KBM-7 (cell line): ENCODE measurements at regions not wholly inside any gene's neighbourhood (a gene's known extent, or its start where the extent isn't known, plus 50 kb on each side); places are given as distances from the start of the nearest gene placed in this dataset.

ENCODE experiments used
- DNase-seq: peaks from one replicate; pipeline ENCODE4 v3.0.0-alpha.2; 2015
- in situ Hi-C: fragments of 300-500 bp; cut with MboI; formaldehyde crosslinking; loops from 2 replicates; pipeline ENCODE4 v1.14.3; 2020; ENCODE audit warnings: low sequenced_read_pairs, low pct_unique_long_range_greater_than_20kb, mixed read lengths

GRCh38 chr4:67082746-67083145, 462.6 kb downstream of the CENPC start:
- in situ Hi-C loops, result no loop called here
- DNase-seq, result no peak

GRCh38 chr4:67080046-67080557, 465.2 kb downstream of the CENPC start:
- in situ Hi-C loops, result no loop called here
- DNase-seq, result no peak

- no peak for DNase-seq
- in situ Hi-C loops, result no loop called here
Measured at GRCh38 chr4:67071641-67072040, 473.7 kb downstream of the CENPC start.

GRCh38 chr4:67055319-67055718, 490.0 kb downstream of the CENPC start:
- DNase-seq, result no peak
- in situ Hi-C loops, result no loop called here

- in situ Hi-C loops, result no loop called here
Measured at GRCh38 chr4:67054896-67055295, 490.4 kb downstream of the CENPC start.

GRCh38 chr4:67052814-67053675, 492.3 kb downstream of the CENPC start:
- in situ Hi-C loops, result no loop called here
- DNase-seq, result peak; percentile 51

More at GRCh38 chr4:67054896-67055295, 490.4 kb downstream of the CENPC start:
- DNase-seq, result no peak

GRCh38 chr4:67051000-67051789, 494.1 kb downstream of the CENPC start:
- no peak for DNase-seq
- in situ Hi-C loops, result no loop called here

- in situ Hi-C loops, result no loop called here
- no peak for DNase-seq
Measured at GRCh38 chr4:67049446-67049845, 495.9 kb downstream of the CENPC start.

GRCh38 chr4:67048530-67048929, 496.8 kb downstream of the CENPC start:
- DNase-seq, result no peak
- in situ Hi-C loops, result no loop called here

- no peak for DNase-seq
- in situ Hi-C loops, result no loop called here
Measured at GRCh38 chr4:67040315-67040714, 505.0 kb downstream of the CENPC start.

- in situ Hi-C loops, result no loop called here
Measured at GRCh38 chr4:67038228-67038566, 507.1 kb downstream of the CENPC start.

GRCh38 chr4:67037504-67038227, 507.6 kb downstream of the CENPC start:
- DNase-seq, result no peak
- in situ Hi-C loops, result no loop called here

More at GRCh38 chr4:67038228-67038566, 507.1 kb downstream of the CENPC start:
- DNase-seq, result no peak

GRCh38 chr4:67036791-67037190, 508.5 kb downstream of the CENPC start:
- in situ Hi-C loops, result no loop called here
- DNase-seq, result no peak

GRCh38 chr4:67035986-67036385, 509.3 kb downstream of the CENPC start:
- in situ Hi-C loops, result no loop called here
- no peak for DNase-seq

- in situ Hi-C loops, result no loop called here
- DNase-seq, result no peak
Measured at GRCh38 chr4:67035501-67035900, 509.8 kb downstream of the CENPC start.

GRCh38 chr4:67030636-67031035, 514.7 kb downstream of the CENPC start:
- in situ Hi-C loops, result no loop called here
- no peak for DNase-seq

- in situ Hi-C loops, result no loop called here
Measured at GRCh38 chr4:67020438-67020797, 524.9 kb downstream of the CENPC start.

GRCh38 chr4:67019686-67020437, 525.4 kb downstream of the CENPC start:
- in situ Hi-C loops, result no loop called here
- DNase-seq, result no peak

More at GRCh38 chr4:67020438-67020797, 524.9 kb downstream of the CENPC start:
- no peak for DNase-seq

GRCh38 chr4:67014592-67014991, 530.7 kb downstream of the CENPC start:
- no peak for DNase-seq
- in situ Hi-C loops, result no loop called here
